CD4-positive, alpha-beta T cell treated with Interleukin-12 subunit alpha and Interleukin-12 subunit beta, for 1 hour (primary cell): ENCODE measurements at regions not wholly inside any gene's neighbourhood (a gene's known extent, or its start where the extent isn't known, plus 50 kb on each side); places are given as distances from the start of the nearest gene placed in this dataset.
A peak's percentile ranks its signal among the peaks of the same experiment; 100 is the strongest.

Source experiments
- DNase-seq: peaks from one replicate; pipeline ENCODE4 v3.0.0-alpha.2; 2020

DNA sequence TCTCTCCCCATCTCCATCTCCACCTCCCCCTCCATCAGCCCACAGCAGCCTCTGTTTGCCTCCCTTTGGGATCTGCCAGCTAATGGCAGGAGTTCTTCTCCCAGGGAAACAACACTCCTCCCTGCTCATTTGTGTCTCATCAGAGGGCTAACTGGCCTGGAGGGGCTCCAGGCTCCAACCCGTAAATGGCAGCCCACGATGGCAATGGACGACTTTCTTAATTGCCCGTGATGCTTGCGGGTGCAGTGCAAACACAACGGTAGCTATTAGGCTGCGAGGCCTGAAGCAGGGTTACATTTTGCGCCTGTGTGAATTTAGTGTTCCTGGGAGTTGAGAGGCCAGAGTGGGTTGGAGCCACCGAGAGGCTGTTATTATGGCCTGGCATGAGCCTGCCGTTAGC is 285.1 kb downstream of the TNS1 start:
- no peak for DNase-seq

DNA sequence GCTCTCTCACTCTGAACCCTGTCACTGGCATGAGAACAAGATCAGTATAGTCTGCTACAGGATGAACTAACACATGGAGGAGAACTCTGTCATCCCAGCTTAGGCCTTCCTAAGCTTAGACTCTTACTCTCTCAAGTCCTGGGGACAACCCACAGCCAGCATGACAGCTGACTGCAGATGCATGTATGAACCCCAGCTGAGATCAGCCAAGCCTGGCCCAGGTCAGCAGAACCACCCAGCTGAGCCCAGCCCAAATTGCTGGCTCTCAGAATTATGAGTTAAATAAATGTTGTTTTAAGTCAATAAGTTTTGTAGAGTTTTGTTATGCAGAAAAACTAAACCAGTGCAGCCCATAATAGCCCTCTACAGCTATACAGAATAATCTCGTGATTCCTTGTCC is 287.3 kb downstream of the TNS1 start:
- no peak for DNase-seq

DNA sequence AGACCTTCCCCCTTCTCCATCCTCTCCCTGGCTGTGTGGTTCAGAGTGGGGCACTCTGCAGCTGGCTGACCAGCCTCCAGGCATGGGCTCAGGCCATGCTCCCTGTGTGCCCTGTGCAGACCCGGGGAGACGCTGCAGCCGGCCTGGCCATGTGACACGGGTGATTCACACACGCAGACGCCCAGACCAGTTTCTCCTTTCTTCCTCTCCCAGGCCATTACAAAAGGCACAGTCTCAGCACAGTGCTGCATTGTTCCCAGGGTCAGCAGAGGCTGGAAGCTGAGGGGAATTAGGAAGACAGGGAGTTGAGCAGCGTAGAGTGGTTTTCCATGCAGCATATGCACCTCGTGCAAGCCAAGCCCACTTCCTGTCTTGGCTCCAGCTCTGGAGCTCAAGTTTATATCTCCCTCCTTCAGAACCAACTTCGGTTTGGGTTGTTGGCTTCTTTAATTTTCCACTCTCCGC is 288.5 kb downstream of the TNS1 start:
- DNase-seq = no peak

DNA sequence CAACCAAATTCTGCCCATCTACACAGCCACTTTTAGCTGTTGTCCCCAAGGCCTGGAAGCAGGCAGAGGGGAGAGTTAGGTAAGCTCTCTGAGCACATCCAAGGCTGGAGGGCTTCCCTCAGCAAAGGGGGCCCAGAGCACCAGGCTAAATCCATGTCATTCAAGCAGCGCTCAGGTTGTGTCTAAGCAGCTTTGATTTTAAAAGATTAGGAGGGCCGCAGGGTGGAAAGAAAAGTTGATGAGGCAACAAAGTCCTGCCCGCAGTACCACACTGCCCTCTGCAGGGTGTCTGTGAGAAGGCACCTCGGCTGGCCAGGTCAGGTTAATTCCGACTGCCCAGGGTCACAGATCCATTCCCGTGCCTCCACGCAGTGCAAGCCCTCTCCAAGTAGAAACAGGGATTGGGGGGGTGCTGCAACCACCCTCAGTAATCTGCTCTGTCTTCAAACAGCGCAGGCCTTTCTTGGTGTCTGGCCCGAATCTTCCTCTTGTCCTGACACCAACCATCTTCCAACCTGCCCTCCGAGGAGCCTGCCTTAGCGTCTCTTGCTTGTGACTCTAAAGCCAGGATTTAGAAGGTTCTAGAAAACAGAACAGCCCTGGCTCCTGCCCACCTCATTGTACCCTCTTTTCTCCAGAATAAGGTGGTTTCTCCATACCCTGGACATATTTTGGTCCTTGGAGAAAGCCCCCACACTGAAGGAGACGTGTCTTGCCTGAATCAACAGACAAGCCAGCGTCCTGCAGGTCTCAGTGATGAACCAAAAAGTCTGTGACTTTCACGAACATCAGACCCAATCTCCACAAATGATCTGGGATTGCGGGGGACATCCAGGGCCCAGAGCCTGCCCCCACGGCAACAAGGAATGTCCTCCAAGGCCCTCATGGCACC is 289.2 kb downstream of the TNS1 start:
- peak; percentile 63 for DNase-seq

DNA sequence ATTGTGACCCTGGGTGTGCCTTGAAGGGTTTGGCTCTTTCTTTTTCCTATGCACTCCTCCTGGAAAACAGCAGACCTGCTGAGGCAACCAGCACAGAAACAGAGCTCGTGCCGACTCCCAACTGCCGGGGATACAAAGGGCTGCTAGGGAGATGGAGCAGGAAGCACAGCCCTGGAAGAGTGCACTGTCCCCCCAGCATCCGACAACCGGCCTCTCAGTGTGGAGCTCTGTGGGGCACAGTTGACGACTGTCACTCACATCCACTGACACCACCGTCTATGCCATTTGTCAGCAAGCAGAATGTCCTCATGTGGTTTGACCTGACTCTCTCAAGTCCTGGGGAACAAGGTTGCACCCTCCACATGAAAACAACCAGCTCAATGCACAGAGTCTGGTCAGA is 290.4 kb downstream of the TNS1 start:
- no peak for DNase-seq

DNA sequence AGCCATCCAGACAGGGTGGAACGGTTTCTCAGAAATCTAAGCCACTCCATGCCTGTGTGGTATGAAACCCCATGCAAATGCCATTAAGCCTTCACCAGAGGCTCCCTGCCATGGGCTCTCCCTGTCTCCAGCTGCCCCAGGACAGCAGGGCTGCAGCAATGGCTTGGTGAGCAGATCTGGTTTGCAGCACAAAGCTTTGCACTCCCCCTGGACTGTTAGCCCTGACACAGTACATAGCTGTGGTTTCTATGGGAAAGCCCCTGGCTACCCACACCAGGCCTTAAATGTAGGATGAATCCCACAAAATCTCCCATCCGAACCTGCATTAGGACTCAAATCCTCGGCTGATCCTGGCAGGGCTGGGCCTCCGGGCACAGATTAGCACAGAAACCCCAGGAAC is 291.6 kb downstream of the TNS1 start:
- DNase-seq = no peak

DNA sequence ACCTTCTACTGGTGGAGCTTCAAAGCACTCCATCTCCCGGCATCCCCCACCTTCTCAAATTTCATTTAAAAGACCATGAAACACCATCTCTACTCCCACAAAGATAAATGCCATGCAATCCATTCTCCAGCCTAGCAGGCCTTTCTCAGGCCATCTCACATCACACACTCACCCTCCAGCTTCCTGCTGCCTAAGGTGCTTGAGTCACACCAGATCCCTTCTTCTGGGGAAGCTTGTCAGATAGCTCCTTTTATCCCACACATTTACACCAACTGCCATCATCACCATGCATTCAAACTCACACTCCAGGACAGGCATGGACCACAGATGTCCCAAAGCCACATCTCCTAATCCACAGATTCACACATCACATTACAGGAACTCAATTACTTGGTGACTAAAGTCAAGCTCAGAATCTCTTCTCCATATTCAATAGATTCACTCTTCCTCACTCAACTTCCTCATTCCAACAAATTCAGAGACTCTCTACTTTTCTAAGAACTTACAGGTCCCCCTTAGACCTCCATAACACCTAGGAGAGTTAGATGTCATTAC is 292.5 kb downstream of the TNS1 start:
- DNase-seq = no peak

DNA sequence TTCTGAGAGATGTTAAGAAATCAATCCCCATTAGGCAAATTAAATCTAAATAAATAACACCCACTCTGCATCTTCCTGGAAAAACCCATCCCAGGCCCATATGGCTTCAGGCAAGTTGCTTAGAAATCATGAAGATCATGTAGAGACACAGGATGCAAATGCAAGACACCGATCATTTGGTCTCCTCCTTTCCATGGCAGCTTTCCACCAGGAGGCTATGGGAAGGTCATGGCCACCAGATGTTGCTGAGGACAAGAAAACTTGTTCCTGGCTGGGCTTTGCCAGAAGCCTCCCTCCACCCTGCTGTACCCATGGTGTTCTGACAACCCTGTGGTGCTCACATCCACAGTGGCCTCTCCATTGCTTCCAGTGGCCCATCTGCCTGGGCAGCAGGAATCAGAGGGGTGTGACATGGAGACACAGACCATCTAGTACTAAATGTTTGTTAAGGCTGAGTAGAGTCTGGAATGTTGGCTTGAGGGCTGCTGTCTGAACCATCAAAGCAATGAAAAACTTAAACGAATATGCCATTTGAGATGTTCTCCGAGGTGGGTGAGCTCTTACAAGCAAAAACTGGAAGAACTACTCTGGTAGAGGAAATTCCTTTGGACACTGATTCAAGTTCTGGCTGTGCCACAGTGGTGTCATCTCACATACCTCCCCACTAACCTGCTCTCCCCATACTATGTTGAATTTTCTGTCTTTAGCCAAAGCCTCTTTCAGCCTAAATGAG is 293.2 kb downstream of the TNS1 start:
- no peak for DNase-seq

DNA sequence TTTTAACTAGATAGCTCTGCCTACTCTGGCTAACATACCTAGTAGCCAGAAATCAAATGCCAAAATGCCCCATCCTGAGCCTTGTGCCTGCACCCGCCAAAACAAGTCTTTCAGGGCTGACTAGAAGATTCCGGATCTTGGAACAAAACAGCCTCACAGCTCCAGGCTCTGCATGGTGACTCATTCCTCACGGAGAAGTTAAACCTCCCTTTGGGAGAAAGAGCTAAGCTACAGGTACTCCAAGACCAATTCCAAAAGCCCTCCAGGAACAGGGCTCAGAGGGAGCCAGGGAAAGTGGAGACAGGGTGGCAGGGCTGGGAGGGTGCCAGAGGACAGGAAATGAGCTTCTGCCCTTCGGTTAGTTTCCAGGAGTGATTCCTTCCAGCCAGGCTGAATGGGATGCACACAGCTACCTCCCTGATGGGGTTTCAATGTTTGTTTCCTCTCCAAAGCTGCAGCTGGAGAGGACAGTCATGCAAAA is 295.6 kb downstream of the TNS1 start:
- DNase-seq = no peak

DNA sequence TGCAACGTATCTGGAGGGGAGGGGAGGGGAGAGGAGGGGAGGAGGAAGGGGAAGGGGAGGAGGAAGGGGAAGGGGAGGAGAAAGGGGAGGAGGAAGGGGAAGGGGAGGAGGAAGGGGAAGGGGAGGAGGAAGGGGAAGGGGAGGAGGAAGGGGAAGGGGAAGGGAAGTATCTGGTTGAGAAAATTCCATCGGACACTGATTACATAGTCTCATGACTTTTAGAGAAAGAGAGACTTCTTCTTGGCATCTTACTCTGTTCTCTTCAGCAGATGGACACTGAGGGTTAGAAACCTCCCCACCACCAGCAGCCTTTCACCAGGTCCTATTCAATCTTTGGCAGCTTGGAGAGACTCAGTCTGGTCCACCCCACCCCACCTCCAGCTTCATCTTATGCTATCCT is 296.3 kb downstream of the TNS1 start:
- DNase-seq = no peak

DNA sequence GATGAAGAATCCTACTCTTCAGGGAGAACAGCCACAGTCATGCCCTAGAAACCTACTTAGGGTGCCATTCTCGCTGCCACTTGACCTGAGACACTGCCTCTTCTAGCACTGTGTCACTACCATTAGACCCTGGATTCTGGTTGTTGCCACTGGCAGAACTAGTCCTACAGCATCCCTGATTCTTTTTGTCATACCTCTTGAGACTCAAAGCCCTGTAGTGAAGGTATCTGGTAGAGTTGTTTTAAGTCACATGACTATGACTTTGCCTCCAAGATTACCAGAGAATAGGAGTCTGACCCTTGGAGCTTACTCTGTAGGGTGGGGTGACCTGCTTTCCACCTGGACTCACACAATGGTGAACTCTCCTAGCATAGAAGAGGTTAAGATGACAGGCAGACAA is 296.7 kb downstream of the TNS1 start:
- DNase-seq = no peak

DNA sequence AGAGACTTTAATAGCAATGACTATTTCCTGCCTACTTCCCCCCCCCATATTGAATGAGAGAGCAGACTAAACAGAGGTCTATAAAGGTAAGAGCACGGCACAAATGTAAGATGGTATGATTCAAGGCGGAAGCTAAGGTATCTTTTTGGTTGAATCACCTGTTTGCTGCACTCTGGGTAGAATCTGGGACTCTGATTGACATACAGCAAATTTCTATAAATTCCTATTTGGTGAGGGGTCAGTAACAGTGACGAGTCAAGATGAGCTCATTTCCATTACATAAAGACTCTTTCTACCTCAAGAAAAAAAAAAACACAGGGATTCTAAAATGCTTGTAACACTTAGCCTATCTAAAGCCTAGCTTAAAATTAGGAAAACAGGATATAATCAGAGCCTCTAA is 297.3 kb downstream of the TNS1 start:
- no peak for DNase-seq

DNA sequence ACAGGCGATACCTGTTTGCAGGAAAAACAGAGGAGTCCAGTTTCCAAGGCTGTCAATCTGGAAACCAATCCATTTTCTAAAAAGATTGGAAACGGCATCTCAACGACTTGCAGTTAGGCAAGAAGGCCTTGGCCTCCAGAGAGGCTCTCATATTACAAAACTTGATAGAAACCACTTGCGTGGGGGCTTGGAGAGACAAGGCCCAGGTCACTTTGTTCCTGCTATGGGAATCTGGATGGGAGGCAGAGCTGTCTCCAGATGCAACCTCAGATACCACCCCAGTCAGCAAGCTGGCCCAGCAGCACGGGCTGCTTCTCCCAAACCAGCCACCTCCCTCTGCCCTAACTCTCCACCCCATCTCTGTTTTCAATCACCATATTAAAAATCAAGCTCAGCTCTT is 298.8 kb downstream of the TNS1 start:
- no peak for DNase-seq

DNA sequence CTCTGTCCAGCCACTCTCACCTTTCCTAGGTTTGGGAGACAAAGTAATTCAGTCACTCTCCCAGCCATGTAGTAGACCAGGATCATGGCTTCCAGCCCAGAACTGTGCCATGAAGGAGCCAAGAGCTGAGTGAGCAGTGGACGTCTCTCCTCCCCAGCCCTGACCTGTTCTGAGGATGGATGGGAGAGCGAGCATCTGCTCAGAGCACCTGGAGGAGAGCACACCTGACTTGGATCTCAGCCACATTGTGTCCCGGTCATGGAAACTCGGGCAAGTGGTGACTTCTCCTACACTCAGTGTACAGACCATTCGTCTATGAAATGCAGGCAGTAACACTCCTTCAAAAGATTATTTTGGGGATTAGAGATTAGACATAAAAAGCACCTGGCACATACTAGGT is 299.7 kb downstream of the TNS1 start:
- no peak for DNase-seq

DNA sequence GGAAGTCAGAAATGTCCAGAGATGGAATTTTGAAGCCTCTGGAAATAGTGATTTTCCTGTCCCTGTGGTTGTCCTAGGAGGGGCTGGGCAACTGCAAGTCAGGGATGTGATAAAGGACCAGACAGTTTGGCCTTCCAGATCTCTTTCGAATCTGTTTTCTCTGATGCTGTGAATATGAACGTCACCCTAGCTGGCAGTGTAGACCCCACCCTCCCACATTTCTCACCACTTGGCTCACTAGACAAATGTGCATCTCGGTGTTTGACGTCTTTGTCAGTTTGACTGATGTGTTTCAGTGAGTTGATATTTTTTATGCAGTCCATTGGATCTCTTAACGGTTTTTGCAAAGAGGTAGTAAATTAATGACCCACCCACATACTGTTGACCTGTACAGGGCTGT is 301.2 kb downstream of the TNS1 start:
- no peak for DNase-seq

DNA sequence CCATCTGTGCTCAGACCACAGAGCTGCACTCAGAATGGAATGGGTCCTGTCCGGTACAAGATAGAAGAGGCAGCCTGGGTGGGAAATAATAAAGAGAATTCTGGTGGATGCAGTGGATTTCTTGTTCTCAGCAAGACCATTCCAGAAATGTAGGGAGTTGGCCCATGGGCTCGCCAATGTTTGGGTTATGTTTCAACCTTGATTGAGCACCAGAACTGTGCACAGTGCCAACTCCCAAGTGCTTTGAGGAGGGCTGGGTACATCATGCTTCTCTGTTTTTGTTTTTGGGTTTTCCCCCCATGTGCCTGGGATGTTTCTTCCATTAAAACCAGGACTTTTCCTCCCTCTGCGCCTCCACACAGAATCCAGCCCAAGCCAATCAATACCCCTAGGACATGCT is 304.1 kb downstream of the TNS1 start:
- DNase-seq = no peak

DNA sequence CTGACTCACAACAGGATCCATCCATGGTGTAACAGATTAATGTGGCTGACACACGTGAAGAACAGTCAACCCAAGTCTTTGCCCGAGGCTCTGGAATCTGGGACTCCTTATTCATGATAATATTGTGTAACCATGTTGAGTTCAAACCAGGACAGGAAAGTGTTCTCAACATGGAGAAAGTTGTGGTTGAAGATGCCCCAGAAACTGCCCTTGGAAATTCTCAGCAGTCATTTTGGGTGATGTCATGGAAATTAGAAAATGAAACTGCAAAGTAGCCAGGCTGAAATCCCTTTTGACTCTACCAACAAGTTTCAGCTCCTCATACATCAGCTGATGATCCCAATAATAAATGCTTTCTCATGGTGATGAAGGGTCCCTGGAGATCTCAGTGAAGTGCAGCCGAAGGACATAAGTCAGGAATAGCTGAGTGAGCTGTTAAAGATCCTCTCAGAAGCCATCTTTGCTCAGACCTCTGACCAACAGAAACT is 307.7 kb downstream of the TNS1 start:
- no peak for DNase-seq

DNA sequence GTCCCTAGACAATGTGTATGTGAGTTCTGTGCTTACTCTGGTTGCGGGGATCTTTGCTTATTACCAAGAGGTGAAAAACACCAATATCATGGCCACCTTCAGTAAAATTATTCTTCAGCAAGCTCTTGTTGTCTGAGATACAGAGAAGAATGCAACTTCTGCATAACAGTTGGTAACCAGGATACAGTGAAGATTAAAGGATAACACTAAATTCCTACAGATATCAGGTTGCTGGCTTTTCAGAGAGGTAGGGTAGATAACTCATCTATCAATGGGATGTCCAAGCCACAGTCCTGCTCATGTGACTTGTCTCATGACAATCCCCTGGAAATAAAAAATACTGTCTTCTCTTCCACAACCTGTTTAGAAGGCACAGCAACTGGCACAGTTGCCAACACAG is 308.5 kb downstream of the TNS1 start:
- no peak for DNase-seq

DNA sequence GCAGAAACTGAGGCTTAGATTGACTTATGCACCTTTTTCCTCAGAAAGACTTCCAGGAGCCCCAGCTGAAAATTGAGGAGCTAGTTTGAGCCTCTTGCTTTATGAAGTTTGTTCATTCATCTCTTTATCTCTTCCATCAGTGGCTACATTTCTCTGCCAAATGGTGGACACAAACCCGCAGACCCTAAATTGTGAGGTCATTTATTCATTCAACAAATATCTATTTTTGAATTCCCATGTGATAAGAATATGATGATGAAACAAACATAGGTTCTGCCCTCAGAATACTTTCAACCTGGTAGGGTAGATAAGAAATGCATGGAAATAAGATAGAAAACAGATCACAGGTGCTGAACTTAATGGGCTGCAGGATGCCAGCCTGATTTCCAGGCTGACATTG is 309.4 kb downstream of the TNS1 start:
- no peak for DNase-seq

DNA sequence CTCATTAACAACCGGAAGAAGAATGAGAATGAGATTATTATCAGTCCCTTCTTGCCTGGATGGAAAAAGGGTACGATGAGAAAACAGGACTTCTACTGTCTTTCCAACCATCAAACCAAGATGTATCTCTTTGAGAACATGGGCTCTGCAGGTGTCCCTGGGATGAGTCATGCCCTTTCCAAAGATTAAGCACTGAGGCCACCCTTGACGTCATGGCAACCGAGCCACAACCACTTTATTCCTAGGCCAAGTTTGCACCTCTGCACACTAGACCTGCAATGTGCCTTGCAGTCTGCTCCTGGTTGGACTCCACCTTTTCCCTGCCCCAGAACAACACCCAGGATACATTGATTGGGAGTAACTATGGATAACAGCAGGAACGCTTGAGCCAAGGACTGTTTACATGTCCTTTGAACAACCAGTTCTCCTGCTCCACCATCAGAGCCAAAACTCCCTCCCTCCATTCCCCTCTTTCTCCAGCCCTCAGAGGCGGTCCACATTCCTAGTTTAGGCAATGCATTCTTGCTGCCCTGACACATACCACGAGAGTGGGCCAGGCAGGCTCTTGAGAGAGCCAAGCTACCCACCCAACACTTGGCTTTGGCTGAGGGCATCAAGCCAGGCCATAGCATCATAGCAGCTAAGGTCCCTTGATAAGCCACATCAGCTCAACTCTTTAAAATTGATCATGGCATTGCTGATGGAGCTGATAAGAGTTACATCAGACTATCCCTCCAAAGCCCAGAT is 310.7 kb downstream of the TNS1 start:
- no peak for DNase-seq

DNA sequence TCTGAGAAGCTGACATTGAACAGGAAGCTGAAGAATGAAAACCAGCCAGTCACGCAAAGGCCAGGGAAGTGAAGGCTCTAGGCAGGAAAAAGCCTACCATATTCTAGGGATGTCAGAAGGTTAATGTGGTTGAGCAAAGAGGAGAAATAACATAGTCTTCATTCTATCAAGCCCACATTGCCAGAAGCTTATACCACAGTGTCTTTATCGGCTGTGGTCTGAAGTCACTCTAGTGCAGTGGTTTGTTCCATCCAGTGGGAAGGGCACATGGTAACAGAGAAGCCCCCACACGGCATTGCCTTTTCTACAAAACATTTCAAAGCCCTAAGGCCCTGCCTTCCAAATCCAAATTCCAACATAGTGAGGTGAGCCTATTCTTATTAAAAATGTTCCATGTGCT is 311.3 kb downstream of the TNS1 start:
- DNase-seq = no peak

DNA sequence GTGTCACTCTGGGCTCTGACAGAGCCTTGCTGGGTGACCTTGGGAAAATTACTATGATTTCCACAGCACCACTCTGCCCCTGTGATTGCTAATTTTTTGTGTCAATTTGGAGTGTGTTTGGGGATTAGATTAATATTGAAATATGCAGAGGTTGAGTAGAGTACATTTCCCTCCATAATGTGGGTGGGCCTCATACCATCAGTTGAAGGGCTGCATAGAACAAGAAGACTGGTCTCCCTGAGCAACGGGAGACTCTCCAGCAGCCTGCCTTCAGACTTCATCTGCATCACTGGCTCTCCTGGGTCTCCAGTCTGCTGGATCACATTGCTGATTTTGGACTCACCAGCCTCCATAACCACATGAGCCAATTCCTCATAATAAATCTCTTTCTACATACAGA is 313.7 kb downstream of the TNS1 start:
- no peak for DNase-seq

DNA sequence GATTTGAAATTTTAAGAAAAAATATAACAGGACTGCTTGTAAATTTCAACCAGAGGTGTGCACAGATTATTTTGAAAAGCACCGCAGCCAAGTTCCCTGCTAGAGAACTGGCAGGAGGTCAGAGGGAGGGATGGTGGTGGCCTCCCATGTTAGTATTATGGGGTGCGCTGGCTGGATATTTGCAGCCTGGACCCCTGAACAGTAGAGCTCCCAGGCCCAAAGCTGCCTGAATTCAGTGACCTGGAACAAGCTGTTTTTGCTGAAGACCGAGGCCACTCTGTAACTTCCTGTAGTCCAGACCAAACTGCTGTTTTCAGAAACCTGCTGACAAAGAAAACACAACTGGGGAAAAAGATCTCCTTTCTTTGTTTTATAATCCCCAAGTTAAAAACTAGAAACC is 314.3 kb downstream of the TNS1 start:
- DNase-seq = no peak
